SU-DHL-6 (cell line): ENCODE measurements at regions not wholly inside any gene's neighbourhood (a gene's known extent, or its start where the extent isn't known, plus 50 kb on each side); places are given as distances from the start of the nearest gene placed in this dataset.

ENCODE experiments used
- H2AFZ ChIP-seq: fragments of 200-600 bp; sonication (generic); 2 replicates; pipeline ENCODE4 v1.6.1; 2014; ENCODE audit warnings: low read depth, mild to moderate bottlenecking, moderate library complexity, mixed read lengths, antibody characterized with exemption, low read length; ENCODE audit not compliant: severe bottlenecking
- H3F3A ChIP-seq: fragments of 200-600 bp; shearing (Covaris generic); 2 replicates; pipeline ENCODE4 v1.6.0; 2016; ENCODE audit warnings: antibody characterized with exemption, mild to moderate bottlenecking; ENCODE audit not compliant: insufficient read depth
- H3K27ac ChIP-seq: fragments of 200-600 bp; sonication (generic); 2 replicates; pipeline ENCODE4 v1.5.1; 2016; ENCODE audit warnings: low read depth, mild to moderate bottlenecking, low read length, moderate library complexity, mixed read lengths
- H3K27me3 ChIP-seq: fragments of 200-600 bp; sonication (generic), shearing (Covaris generic); 2 replicates; pipeline ENCODE4 v1.6.0; 2014; ENCODE audit warnings: mild to moderate bottlenecking, low read length
- H3K36me3 ChIP-seq: fragments of 200-600 bp; sonication (generic); 2 replicates; pipeline ENCODE4 v1.6.1; 2014; ENCODE audit warnings: mild to moderate bottlenecking, low read length, mixed read lengths
- H3K4me2 ChIP-seq: fragments of 300-600, 200-600 bp; shearing (Covaris generic), sonication (generic); 2 replicates; pipeline ENCODE4 v1.6.0; 2014; ENCODE audit warnings: low read length, low read depth, mild to moderate bottlenecking; ENCODE audit not compliant: poor library complexity, severe bottlenecking
- H3K4me3 ChIP-seq: fragments of 200-600 bp; sonication (generic); 2 replicates; pipeline ENCODE4 v1.5.1; 2014; ENCODE audit warnings: antibody characterized with exemption, low read length, mild to moderate bottlenecking, mixed read lengths; ENCODE audit not compliant: insufficient read depth, poor library complexity, severe bottlenecking
- H3K79me2 ChIP-seq: fragments of 200-600 bp; sonication (generic); 2 replicates; pipeline ENCODE4 v1.6.1; 2014; ENCODE audit warnings: mild to moderate bottlenecking, low read length, moderate library complexity; ENCODE audit not compliant: insufficient read depth
- H3K9ac ChIP-seq: fragments of 200-600 bp; sonication (generic); 2 replicates; pipeline ENCODE4 v1.7.0; 2014; ENCODE audit warnings: mild to moderate bottlenecking, low read length
- H3K9me2 ChIP-seq: fragments of 200-600 bp; sonication (generic); replicated peaks from 2 replicates; pipeline ENCODE4 v1.6.1; 2014; ENCODE audit warnings: low read length; ENCODE audit not compliant: insufficient read depth
- H3K9me3 ChIP-seq: fragments of 200-600 bp; sonication (generic); 2 replicates; pipeline ENCODE4 v1.6.1; 2014; ENCODE audit warnings: low read length, mixed read lengths; ENCODE audit not compliant: insufficient read depth
- H4K20me1 ChIP-seq: fragments of 200-600 bp; sonication (generic); 2 replicates; pipeline ENCODE4 v1.6.1; 2014; ENCODE audit warnings: low read depth, mild to moderate bottlenecking, antibody characterized with exemption, low read length, moderate library complexity, mixed read lengths
- CTCF ChIP-seq: fragments of 200-600 bp; sonication (generic); IDR thresholded peaks from one replicate; pipeline ENCODE4 v1.5.1; 2017; ENCODE audit warnings: antibody characterized with exemption, mild to moderate bottlenecking, low read length, moderate library complexity; ENCODE audit not compliant: insufficient read depth, poor library complexity, severe bottlenecking
- EZH2phosphoT487 ChIP-seq: fragments of 200-600 bp; sonication (generic), shearing (Covaris generic); conservative IDR thresholded peaks from 2 replicates; pipeline ENCODE4 v1.6.1; 2018; ENCODE audit warnings: mild to moderate bottlenecking, antibody characterized with exemption, low read length, moderate library complexity, mixed read lengths

- Histone ChIP-seq H3K9ac (no peak overlapping the region), H3K9me2 (no peaks in the 10 kb centered on the region), H3K79me2 (no peaks in the 10 kb centered on the region), H3K27ac (no peak overlapping the region), H3F3A (no peaks in the 10 kb centered on the region), H3K4me2 (no peak overlapping the region), H2AFZ (no peak overlapping the region), H3K9me3 (no peaks in the 10 kb centered on the region), H3K27me3 (no peaks in the 10 kb centered on the region), H3K4me3 (no peak overlapping the region), H4K20me1 (no peaks in the 10 kb centered on the region), H3K36me3 (no peaks in the 10 kb centered on the region)
- TF ChIP-seq CTCF (no peak), EZH2phosphoT487 (no peak)
Observed at GRCh38 chr14:30345511-30345910, 213.4 kb upstream of the G2E3 start.

GRCh38 chr14:30348445-30348844 lies 210.5 kb upstream of the G2E3 start:
- Histone ChIP-seq H3K79me2 (no peaks in the 10 kb centered on the region), H3K9ac (no peak overlapping the region), H3K27ac (no peak overlapping the region), H3K9me3 (no peaks in the 10 kb centered on the region), H3K4me2 (no peak overlapping the region), H3K4me3 (no peak overlapping the region), H3K9me2 (no peaks in the 10 kb centered on the region), H4K20me1 (no peaks in the 10 kb centered on the region), H3K36me3 (no peaks in the 10 kb centered on the region), H3F3A (no peaks in the 10 kb centered on the region), H3K27me3 (no peaks in the 10 kb centered on the region), H2AFZ (no peak overlapping the region)
- no peak for TF ChIP-seq CTCF
- TF ChIP-seq EZH2phosphoT487 = no peak

- TF ChIP-seq EZH2phosphoT487 = no peak
- TF ChIP-seq CTCF = no peak
- H3K9me2 ChIP-seq = no peaks in the 10 kb centered on the region
- no peaks in the 10 kb centered on the region for H3F3A ChIP-seq
Observed at GRCh38 chr14:30349520-30349919, 209.4 kb upstream of the G2E3 start.

More at GRCh38 chr14:30349520-30349919, 209.4 kb upstream of the G2E3 start:
- H4K20me1 ChIP-seq = no peaks in the 10 kb centered on the region
- H3K4me3 ChIP-seq = no peak overlapping the region
- H3K4me2 ChIP-seq = no peak overlapping the region
- H3K79me2 ChIP-seq = no peaks in the 10 kb centered on the region
- H3K27ac ChIP-seq = no peak overlapping the region
- H3K36me3 ChIP-seq = no peaks in the 10 kb centered on the region
- no peak overlapping the region for H3K9ac ChIP-seq
- no peaks in the 10 kb centered on the region for H3K27me3 ChIP-seq
- no peaks in the 10 kb centered on the region for H3K9me3 ChIP-seq
- H2AFZ ChIP-seq = peak overlapping the region; percentile 48
